ENCODE measurements at regions not wholly inside any gene's neighbourhood (a gene's known extent, or its start where the extent isn't known, plus 50 kb on each side); places are given as distances from the start of the nearest gene placed in this dataset.

DNA sequence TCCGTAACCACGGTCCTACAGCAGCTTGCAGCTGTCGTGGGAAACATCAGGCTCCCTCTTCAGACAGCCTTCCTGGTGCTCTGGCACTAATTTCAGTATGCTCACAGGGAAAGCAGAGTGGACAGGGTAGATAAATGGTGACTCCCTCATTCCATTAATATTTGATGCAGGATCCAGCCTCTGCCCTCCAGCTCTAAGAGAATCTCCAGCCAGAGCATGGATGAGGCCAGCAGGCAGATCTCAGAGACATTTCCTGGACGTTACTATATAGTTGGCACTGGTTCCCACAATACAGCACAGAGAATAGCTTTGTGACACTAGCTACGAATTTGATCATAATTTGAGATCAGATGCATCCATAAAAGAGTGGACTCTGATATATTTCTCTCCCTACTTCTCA lies 341.4 kb downstream of the LIG4 start:
- no peak for DNase-seq (ENCODE audit: extremely low read depth, low read depth)
- no peak overlapping the region for H3K4me3 ChIP-seq (replicated peaks; ENCODE audit: low read depth, low read length)
- TF ChIP-seq, protein P1, sequence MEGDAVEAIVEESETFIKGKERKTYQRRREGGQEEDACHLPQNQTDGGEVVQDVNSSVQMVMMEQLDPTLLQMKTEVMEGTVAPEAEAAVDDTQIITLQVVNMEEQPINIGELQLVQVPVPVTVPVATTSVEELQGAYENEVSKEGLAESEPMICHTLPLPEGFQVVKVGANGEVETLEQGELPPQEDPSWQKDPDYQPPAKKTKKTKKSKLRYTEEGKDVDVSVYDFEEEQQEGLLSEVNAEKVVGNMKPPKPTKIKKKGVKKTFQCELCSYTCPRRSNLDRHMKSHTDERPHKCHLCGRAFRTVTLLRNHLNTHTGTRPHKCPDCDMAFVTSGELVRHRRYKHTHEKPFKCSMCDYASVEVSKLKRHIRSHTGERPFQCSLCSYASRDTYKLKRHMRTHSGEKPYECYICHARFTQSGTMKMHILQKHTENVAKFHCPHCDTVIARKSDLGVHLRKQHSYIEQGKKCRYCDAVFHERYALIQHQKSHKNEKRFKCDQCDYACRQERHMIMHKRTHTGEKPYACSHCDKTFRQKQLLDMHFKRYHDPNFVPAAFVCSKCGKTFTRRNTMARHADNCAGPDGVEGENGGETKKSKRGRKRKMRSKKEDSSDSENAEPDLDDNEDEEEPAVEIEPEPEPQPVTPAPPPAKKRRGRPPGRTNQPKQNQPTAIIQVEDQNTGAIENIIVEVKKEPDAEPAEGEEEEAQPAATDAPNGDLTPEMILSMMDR (IDR thresholded peaks at IDR 0.05; ENCODE audit: low read depth, low read length, missing control alignments) = no peak

- TF ChIP-seq, protein P1 (IDR thresholded peaks at IDR 0.05; ENCODE audit: low read depth, low read length, missing control alignments) = no peak
Observed at GRCh38 chr13:107870400-107870799, 344.9 kb downstream of the LIG4 start.

DNA sequence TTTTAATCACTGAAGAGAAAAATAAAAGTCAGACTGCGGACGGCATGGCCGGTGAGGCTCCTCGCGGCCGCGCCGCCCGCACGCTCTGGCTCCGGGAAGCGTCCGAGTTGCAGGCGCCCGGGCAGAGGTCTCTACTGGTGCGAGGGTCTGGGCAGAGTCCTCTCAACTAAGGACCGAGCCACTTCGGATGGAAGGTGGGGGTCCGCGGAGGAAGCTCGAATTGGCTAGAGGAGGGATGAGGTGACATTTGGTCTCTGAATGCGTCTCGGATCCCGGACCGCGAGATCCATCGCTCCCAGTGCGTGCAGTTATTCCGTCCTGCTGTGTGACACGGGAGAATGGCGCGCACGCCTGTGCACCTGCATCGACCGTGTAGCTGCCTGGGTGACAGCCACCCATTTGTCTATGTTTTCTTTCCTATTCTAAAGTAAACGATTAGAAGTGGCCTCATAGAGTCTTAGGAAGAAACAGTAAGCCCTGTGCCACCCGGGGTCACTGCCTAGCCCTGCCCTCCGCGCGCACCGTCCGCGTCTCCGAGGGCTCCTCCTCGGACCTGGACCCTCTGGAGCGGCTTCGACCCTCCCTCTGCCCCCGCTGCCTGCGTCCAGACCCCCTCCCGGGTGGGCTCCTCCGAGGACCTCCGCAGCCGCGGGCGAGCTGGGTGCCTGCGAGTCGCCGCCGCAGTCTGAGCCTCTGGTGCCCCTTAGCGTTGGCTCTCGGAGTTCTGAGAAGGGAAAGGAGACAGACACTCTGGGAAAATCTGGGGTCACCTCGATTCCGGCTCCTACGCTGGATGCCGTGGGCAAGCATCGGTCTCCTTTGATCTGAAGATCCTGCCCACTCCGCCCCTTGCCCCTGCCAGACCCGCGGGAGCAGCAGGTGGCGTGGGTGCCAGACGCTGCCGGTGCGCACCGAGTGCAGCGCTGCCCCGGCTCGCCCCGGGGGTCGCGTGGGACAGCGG lies 347.4 kb downstream of the LIG4 start:
- no peak for DNase-seq (ENCODE audit: extremely low read depth, low read depth)
- TF ChIP-seq, protein P1 (IDR thresholded peaks at IDR 0.05; ENCODE audit: low read depth, low read length, missing control alignments) = no peak
- peak overlapping the region; percentile 15; the same call in 1 of the 2 replicates for H3K4me3 ChIP-seq (replicated peaks; ENCODE audit: low read depth, low read length)

More at GRCh38 chr13:107870400-107870799, 344.9 kb downstream of the LIG4 start:
- no peak for DNase-seq (ENCODE audit: extremely low read depth, low read depth)
- H3K4me3 ChIP-seq (replicated peaks; ENCODE audit: low read depth, low read length) = no peak overlapping the region

GRCh38 chr13:107866941-107867623 lies 348.3 kb downstream of the LIG4 start:
- H3K4me3 ChIP-seq (replicated peaks; ENCODE audit: low read depth, low read length) = peak overlapping the region; percentile 15; the same call in 1 of the 2 replicates

GRCh38 chr13:107866032-107866940 lies 349.1 kb downstream of the LIG4 start:
- TF ChIP-seq, protein P1 (IDR thresholded peaks at IDR 0.05; ENCODE audit: low read depth, low read length, missing control alignments) = no peak
- no peak overlapping the region; the same call in 1 of the 2 replicates for H3K4me3 ChIP-seq (replicated peaks; ENCODE audit: low read depth, low read length)
- DNase-seq (ENCODE audit: extremely low read depth, low read depth) = no peak

More at GRCh38 chr13:107866941-107867623, 348.3 kb downstream of the LIG4 start:
- TF ChIP-seq, protein P1 (IDR thresholded peaks at IDR 0.05; ENCODE audit: low read depth, low read length, missing control alignments) = no peak
- no peak for DNase-seq (ENCODE audit: extremely low read depth, low read depth)

DNA sequence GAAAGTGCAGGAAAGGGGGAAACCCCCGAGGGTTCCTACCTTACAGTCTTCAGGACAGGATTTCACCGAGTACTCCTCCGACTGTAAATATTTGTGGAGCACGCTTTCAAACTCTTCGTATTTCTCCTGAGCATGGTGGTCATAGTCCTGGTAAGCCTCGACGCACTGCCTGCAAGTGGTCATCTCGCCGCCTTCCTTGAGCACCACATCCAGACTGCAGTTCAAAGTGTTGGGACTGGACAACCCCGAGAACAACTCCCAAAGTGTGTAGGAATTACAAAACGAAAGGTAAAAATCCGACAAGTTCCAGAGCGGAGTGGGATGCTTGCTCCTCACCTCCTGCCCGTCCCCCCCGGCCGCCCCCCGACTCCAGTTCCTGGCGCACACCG lies 349.7 kb downstream of the LIG4 start:
- no peak for DNase-seq (ENCODE audit: extremely low read depth, low read depth)
- no peak overlapping the region for H3K4me3 ChIP-seq (replicated peaks; ENCODE audit: low read depth, low read length)
- TF ChIP-seq, protein P1 (IDR thresholded peaks at IDR 0.05; ENCODE audit: low read depth, low read length, missing control alignments) = no peak
